ENCODE measurements at regions not wholly inside any gene's neighbourhood (a gene's known extent, or its start where the extent isn't known, plus 50 kb on each side); places are given as distances from the start of the nearest gene placed in this dataset.

DNA sequence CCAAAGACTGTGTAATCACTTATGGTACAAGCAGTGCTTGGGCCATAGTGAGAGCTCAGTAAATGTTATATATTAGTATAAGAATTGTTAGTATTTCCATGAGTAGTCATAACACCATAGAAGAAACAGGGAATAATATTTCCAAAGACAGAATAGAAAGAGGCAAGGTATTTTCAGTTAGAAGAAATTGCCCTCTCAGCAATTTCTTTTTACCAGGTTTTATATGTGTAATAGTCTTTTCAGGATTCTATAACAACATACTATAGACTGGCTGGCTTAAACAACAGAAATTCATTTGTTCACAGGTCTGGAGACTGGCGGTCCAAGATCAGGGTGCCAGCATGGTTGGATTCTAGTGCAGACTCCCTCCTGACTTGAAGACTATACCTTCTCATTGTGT, 485.7 kb downstream of the FOXO1 start:
- TF ChIP-seq IRF4 (IDR thresholded peaks at IDR 0.05; ENCODE audit: low read depth, low read length): no peak
- TF ChIP-seq, protein P1, sequence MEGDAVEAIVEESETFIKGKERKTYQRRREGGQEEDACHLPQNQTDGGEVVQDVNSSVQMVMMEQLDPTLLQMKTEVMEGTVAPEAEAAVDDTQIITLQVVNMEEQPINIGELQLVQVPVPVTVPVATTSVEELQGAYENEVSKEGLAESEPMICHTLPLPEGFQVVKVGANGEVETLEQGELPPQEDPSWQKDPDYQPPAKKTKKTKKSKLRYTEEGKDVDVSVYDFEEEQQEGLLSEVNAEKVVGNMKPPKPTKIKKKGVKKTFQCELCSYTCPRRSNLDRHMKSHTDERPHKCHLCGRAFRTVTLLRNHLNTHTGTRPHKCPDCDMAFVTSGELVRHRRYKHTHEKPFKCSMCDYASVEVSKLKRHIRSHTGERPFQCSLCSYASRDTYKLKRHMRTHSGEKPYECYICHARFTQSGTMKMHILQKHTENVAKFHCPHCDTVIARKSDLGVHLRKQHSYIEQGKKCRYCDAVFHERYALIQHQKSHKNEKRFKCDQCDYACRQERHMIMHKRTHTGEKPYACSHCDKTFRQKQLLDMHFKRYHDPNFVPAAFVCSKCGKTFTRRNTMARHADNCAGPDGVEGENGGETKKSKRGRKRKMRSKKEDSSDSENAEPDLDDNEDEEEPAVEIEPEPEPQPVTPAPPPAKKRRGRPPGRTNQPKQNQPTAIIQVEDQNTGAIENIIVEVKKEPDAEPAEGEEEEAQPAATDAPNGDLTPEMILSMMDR (IDR thresholded peaks at IDR 0.05 in 2 of 3, conservative IDR thresholded peaks at IDR 0.05 in 1 of 3; ENCODE audit: control insufficient read depth in 2 of 3, extremely low read depth in 1 of 3, insufficient read depth in 1 of 3, low read depth in 3 of 3, low read length in 3 of 3): no peak
- TF ChIP-seq USF2 (IDR thresholded peaks at IDR 0.05; ENCODE audit: borderline replicate concordance, low read depth, low read length): no peak
- TF ChIP-seq, protein P2, sequence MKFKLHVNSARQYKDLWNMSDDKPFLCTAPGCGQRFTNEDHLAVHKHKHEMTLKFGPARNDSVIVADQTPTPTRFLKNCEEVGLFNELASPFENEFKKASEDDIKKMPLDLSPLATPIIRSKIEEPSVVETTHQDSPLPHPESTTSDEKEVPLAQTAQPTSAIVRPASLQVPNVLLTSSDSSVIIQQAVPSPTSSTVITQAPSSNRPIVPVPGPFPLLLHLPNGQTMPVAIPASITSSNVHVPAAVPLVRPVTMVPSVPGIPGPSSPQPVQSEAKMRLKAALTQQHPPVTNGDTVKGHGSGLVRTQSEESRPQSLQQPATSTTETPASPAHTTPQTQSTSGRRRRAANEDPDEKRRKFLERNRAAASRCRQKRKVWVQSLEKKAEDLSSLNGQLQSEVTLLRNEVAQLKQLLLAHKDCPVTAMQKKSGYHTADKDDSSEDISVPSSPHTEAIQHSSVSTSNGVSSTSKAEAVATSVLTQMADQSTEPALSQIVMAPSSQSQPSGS (IDR thresholded peaks at IDR 0.05; ENCODE audit: low read length): no peak
- no peak for TF ChIP-seq SIX5 (IDR thresholded peaks at IDR 0.05; ENCODE audit: low read depth, low read length, severe bottlenecking)
- no peak for TF ChIP-seq BRCA1 (IDR thresholded peaks at IDR 0.05; ENCODE audit: low read depth, low read length)
- TF ChIP-seq SIN3A (IDR thresholded peaks at IDR 0.05; ENCODE audit: low read depth, low read length): no peak
